ENCODE measurements at regions not wholly inside any gene's neighbourhood (a gene's known extent, or its start where the extent isn't known, plus 50 kb on each side); places are given as distances from the start of the nearest gene placed in this dataset.

DNA sequence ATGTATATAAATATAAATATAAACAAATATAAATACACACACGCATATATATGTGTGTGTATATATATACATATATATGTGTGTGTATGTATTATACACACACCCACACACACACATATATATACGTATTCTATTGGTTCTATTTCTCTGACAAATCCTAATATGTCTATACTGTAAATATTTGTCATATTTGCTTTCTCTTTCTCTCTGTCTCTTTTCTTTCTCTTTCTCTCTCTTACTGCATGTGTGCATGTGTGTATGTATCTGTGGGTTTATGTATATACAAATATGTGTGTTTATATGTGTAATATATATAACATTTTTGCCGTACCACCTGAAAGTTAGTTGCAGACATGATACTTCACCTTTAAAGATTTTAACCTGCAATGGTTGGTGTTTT is 174.2 kb upstream of the PLEKHG7 start:
- TF ChIP-seq SUZ12 (IDR thresholded peaks at IDR 0.05; ENCODE audit: extremely low read depth, insufficient read depth, insufficient read length) (no peak), YY1 (IDR thresholded peaks at IDR 0.05; ENCODE audit: insufficient read depth, insufficient read length) (no peak), ZNF274 (IDR thresholded peaks at IDR 0.05; ENCODE audit: low read depth, low read length) (no peak)
